GM18867 (cell line): ENCODE measurements at regions not wholly inside any gene's neighbourhood (a gene's known extent, or its start where the extent isn't known, plus 50 kb on each side); places are given as distances from the start of the nearest gene placed in this dataset.
A peak's percentile ranks its signal among the peaks of the same experiment; 100 is the strongest.

ENCODE experiments used
- ATAC-seq: cut with Tn5 transposase; IDR thresholded peaks from one replicate; pipeline ENCODE4 v1.9.1; 2021; ENCODE audit warnings: mild to moderate bottlenecking, moderate library complexity; ENCODE audit not compliant: unreplicated experiment

DNA sequence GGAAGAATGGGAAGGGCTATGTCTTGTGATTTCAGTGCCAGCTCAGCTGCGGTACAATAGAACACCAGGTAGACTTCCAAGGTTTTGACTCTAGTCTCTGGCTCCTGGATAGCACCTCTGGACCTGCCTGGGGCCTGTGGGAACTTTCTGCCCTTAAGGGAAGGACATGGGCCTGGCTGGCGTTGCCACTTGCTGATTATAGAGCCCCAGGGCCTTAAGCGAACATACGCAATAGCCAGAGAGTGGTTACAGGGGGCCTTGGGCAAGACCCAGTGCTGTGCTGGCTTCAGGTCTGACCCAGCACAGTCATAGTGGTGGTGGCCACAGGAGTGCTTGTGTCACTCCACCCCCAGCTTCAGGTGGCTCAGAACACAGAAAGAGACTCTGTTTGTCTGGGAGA, 131.1 kb upstream of the COL21A1 start:
- ATAC-seq: no peak

DNA sequence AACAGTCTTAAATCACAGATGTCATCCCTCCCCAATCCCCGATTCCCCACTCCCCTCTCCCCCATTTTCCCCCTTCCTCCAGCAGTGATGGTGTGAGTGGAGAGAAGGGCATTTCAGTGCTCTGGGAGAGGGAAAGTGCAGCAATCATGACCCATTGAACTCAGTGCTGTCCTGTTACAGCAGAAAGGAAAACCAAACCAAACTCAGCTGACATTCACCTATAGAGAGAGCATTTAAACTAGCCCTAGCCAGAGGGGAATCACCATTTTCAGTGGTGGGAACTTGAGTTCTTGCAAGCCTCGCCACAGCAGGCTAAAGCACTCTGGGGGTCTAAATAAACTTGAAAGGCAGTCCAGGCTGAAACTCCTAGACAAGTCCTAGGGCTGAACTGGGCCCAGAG, 129.9 kb upstream of the COL21A1 start:
- ATAC-seq: no peak

DNA sequence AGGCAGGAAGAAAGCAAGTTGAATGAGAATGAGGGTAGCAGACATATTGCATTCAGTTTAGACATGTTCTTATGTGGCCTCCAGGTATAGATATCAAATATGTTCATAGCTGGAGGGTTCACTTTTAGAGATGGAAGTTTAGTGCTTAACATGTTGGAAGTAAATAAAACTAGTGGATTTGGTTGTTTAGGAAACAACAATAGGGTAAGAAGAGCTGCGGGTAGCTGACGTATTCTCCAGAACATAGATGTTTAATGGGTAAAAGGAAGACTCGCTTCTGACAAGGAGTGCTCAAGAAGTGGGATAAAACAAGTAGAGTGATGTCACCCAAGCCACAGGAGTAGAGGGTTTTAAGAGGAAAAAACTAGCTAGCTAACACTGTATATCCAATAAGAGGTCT, 128.4 kb upstream of the COL21A1 start:
- ATAC-seq: no peak

DNA sequence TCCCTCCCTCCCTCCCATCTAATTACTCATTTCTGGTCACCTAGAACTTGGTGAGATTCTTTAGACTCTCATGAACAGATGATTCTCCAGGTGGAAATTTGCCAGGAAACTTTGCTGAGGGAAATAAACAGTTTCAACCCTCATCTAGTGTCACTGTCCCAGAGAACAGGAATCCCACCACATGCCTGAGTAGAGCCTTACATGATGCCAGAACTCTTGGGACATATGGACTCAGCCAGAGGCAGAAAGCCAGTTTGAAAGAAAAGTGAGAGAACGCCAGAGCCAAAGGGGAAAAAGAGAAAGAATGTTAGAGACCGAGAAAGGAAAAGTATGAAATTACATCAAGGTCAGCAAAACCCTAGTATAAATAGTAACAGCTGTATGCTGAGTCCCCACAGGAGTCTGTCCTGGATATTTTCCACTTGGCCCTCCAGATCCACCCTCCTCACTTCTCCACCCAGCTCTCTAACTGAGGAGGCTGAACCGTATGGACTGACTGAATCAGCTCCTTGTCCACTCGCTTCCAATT, 127.5 kb upstream of the COL21A1 start:
- no peak for ATAC-seq

DNA sequence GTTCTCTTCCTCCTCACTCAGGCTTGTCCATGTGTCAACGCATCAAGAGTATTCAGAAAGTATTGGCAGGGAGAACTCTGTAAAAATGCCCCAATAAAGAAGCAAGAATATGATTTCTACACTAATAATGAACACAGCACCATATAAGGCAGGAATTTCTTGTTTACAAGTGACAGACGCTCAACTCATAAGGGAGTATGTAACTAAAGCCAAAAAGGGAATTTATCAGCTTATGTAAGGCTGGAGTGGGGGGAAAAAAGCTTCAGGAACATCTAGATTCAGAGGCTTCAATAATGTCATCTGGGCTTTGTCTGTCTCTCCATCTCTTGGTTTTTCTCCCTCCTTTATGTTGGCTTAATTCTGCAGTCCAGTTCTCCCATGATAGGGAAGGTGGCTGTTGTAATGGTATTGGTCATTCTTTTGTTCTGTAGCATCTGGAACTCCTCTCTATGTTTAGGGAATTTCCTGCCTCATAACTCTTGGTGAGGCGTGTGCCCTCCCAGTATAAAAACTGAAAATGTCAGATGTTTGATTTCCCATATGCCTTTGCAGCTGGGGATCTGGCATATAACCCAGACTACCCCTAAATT, 125.1 kb upstream of the COL21A1 start:
- ATAC-seq: no peak

DNA sequence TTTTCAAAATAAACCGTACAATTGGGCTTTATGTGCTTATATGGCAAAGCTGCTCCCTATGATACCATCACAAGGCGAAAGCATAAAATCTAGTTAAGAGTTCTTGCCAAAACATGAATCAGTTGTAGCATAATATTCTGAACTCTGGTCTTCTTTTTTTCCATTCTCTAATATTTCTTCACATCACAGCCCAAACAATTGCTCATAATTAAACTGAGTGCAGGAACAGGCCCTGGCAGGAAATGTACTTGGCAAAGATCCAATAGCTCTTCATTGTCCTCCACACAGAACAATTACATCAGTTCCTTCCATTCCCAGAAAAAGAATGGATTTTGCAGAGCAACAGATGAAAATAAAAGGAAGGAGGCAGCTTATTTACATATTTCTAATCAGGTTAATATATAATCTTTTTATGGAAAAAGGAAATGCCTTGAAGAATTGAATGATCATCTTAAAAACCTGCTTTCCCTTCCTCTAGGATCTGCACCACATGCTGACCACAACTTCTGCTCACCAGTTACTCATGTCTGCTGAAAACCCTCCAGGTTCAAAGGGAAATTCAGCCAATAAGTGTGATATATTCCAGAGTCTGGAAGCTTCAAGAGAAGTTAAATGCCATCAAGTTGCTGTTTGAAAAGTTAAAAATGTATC, 123.3 kb upstream of the COL21A1 start:
- ATAC-seq: peak; percentile 89

DNA sequence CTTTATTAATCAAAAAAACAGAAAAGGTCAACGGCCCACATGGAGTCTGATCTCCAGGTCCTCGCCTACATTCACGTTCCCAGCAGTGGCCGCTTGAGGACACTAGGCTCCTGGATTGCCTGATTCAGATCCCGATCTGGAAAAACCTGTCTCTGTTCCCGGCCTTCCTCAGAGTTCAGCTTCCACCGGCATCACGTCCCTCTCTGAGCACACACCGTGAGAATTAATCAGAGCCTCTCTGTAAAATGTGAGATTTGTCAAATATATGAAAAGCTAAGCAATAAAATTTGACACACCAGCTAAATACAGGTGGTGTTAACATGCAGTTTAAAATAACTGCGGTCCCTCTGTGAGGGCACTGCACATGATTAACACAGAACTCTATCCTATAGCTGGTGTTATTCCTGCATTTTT, 122.8 kb upstream of the COL21A1 start:
- no peak for ATAC-seq

DNA sequence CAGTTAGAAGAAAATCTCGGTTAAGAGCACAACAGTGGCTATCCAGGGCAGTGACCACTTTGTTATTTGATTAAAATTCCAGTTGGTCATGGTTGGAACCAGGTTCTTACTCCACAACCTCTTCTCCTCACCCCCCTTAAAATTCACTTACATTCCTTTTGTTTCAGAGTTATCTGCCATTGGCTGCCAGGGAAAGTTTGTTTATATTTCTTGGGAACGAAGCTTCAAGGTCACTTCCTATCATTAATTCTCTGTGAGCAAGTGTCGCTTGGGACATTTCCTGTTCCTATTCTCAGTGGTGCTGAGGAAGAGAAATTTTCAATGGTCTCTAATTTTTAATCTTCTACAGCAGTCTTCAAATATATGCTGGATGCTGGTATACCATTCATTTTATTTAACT, 121.1 kb upstream of the COL21A1 start:
- no peak for ATAC-seq

DNA sequence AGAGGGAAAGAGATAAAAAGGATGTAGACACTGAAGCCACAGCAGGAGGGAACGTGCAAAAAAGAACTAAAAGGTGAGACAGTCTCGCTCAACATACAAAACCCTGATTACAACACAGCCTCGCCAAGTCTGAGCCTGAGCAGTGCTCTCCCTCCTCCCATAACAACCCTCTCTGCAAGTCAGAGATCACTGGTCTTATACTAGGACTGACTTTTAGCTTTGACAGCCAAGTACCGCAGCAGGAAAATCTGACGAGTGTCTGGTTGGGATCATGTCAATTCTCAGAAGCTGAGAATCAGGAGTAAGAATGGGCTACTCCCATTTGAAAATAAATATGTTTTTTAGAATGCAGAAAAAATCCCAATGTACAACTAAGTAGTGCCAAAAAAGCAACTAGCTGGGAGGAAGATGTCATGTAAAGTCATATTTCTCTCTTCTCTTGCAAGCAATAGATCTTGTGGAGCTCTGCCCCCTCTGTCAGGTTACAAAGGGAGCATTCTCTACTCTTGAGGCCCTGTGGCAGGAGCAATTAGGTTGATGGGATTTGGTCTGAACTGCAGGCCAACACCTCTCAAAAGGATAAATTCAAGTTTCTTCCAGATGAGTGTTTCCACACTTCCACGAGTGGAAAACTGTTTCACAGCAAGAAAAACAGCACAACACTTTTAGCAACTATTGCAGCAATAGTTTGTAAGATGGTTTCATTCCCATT, 118.9 kb upstream of the COL21A1 start:
- ATAC-seq: no peak

DNA sequence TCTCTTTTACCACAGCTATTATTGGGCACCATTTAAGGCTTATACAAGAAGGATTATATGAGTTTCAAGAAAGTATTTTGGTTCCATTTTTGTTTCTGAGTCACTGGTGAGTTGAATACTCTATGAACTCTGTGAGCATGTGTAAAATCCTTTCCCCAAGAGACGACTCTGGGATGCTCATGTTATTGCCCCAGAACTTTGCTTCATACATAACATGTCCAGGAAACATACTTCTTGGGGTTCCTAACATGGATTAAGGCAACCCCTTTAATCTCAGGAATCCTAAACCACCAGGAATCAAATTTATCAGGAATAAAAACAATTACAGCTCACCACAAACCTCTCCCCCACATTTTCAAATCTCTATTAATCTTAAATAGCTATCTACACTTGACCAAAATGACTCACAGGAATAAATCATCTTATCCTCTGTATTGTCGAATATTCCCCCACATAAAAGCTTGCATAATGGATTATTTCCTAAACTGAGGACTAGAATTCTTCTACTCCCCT, 117.5 kb upstream of the COL21A1 start:
- peak; percentile 51 for ATAC-seq

DNA sequence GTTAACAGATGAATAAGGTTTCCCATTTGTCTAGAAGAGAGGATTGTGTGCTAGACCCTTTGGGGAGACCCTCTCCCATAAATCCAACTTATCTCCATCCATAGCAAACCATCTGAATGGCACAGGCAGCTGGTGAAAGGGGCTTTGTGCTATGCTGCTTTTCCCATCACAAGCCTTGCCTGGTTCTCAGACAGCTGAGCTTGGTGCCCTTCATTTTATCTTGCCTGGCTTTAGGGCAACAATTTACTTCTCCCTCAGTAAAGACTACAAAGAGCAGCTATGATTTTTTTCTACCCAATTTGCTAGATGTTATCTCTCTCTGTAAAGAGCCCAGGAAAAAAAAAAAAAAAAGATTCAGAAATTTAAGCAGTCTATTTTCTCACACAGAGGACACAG, 117.0 kb upstream of the COL21A1 start:
- ATAC-seq: no peak

DNA sequence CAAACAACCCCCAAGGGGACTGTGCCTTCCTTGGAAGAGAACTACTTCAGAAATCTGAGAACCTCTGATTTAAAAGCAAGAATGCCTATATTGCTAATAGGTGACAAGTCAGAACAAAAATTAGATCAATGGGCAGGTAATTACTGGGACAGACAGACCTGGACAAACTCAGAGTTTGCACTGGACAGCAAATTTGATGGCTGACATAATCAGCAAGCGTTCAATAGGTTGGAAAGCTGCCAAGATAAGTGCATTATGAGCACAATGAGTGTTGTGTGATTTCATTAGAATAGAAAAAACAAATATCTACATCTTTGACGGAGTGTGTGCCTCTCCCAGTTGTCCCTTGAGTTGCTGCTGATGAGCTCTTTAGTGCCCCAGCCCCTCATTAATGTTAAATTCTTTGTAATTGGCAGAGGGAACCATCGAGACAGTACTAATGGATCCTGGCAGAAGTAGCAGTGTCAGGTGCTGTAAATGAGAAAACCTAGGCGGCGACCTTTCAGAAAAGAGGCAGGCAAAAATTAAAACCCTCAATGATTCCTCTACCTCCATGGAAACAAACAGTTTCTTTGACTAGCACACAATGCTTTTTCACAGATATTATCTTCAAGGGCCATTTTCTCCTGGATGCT, 116.5 kb upstream of the COL21A1 start:
- no peak for ATAC-seq

DNA sequence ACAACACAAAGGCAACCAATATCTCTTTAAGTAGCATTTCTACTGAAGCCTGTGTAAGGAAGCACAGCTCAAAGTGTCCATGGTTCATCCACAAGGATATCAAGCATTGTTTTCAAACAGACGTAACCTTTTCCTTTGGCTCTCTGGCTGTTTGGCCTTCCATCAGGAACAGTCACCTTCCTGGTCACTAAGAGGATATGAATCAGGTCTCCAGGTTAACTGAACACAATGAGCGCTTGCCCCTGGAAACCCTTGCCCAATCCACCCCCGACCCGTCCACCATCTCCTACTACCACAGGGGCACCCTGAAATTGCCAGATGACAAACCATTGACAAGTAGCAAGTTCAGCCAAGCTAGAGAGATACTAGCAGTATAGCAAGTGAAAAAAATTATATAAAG, 114.4 kb upstream of the COL21A1 start:
- no peak for ATAC-seq

DNA sequence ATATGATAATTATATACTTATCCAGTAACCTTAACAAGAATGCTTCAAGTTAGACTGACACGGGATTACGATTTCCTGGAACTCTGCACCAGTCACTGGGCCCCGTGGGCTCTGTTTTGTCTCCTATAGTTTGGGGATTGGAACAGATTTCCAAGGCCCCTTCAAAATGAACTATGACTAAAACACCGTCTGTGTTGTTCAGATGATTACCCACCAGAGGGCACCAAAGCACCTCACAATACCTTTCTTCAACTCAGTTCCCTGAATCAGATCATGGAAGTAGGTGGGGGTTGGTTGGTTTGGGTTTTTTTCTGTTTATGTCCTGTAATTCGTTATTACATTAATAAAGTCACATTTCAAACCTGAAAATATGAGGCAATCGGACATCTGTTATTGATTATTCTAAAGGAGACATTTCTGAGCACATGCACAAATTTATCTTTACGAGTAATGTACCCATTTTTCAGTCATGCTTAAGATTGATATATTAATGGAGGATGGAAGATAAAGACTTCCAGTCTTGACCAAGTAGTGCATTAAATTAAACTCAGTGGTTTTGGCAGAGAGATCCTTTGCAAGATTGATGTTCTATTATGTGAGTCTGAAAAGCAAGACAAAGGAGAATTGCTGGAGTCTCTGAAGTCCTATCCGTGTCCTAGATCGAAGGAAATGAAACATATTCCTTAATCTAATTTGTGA, 112.0 kb upstream of the COL21A1 start:
- ATAC-seq: peak; percentile 80

DNA sequence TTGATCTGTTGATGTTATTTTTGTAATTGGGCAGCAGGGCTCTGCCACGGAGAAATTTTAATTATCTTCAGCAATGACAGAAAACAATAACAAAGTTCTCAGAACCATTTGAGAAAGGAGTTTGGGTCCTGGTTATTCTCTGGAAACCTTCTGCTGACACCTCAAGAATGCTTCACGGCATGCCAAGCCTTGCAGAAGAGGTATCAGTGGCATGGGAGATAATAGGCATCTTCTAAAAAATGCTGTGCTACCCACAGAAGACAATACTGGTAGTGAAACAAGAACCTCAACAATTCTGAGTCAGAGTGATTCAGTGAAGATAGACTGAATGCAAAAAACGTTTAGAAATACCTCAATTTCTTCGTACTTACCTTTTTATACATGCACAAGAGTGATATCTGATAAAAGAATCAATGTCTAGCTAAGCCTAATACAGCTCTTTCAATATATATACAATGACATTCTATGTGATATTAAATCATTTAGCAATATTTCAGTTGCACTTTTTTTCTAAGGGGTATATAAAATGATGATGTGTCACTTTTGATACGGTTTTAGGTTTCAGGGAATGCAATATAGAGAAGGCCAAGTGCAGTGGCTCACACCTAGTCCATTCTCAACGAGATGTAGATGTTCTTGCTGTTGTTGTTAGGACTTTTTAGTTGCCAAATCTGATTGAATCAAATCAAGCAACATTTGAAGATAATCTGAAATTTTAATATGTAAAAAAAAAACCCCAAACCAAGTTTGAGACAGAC, 110.4 kb upstream of the COL21A1 start:
- peak; percentile 79 for ATAC-seq

DNA sequence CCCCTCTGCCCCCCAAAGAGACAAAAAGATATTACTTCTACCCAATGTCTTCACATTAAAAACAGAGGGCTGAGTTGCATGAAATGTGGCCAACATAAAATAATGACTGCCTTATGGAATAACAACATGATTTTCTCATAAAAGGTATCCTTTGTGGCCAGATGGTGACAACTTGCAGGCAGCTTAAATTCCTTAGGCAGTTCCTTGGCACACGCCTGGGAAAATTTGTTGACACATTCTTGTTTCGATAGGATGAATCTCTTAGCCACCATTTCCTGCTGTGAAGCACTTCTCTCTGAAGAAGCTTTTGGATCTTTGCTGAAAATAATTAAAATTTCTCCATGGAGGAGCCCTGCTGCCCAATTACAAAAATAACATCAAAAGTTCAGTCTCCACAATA, 109.0 kb upstream of the COL21A1 start:
- no peak for ATAC-seq

DNA sequence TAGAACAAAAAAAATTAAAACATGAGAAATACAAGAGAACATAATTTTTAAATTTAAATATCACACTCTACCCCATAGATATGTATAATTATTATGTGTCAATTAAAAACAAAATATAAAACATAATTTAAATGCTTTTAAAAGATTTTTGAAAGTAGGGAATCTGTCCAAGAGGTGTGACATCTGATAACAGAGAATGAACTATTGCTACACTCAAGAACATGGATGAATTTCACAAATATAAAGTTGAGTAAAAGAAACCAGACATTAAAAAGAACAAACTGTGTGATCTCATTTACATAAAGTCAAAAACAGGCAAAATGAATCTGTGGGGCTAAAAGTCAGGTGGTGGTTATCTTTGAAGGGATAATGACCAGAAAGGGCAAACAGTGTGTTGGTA, 106.5 kb upstream of the COL21A1 start:
- ATAC-seq: no peak

DNA sequence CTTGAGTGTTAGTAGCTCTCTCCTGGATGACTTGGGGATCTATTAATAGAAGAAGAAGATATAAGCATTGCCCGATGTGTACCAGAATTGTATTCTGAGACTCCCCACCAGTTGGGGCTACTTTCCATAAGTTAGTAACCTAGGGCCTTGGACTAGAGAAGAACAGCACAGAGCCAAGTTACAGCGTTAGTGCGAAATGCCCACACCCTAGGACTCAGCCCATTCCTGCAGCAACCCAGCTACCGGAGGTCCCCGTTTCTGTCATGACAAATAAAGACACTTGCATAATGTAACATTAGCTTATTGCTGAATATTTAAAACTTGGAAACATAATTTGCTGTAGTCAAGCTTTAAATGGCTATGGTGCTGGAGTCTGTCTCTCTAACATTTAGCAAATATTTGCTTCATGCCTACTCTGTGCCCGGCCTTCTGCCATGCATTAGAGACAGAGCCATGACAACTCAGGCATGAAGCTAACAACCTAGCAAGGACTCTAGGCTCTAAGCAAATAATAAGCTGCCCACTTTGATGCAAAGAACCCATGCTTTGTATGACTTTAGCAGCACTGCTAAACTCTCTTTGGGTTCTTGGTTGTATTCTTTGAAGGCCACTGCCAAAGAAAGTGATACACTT, 103.4 kb upstream of the COL21A1 start:
- ATAC-seq: no peak

DNA sequence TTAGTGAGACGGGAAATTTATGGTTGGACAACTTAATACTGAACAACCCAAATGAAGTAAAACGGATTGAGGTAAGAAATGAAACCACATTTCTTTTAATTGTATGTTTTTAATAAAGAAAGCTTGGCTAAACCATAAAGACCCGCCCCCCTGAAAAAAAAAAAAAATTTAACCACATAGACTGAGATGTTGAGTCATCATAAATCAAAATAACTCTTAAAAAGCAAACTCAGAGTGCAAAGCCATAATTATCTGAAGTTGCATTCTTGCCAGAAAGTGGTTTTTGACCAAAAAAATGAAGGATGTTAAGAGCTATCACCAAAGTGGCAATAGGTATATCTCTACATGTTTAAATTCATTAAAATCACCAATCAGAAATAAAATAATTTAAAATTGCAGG, 101.8 kb upstream of the COL21A1 start:
- no peak for ATAC-seq

DNA sequence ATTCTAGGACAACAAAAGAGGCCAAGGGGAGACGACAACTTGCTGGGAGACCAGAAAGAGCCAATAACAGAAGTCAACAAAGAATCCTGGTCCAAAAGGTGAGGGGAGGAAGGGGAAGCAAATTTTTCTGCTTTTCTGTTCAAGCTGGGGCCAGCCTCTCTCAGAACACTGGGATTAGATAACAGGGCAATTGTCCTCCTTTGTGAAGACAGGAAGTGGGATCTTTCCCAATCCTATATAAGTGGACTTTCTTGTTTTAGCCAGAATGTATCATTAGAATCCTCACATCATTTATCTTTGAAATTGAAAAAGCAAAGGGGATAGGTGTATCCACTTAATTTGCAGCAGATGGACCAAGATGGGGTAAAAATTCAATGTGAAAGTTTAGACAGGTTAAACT, 101.2 kb upstream of the COL21A1 start:
- no peak for ATAC-seq
